ENCODE measurements at regions not wholly inside any gene's neighbourhood (a gene's known extent, or its start where the extent isn't known, plus 50 kb on each side); places are given as distances from the start of the nearest gene placed in this dataset.

- in situ Hi-C loops (cut with MboI): no loop called here
- intact Hi-C loops (cut with micrococcal nuclease; ENCODE audit: unreplicated experiment): no loop called here
- no peak for TF ChIP-seq SMAD1 (IDR thresholded peaks at IDR 0.05; ENCODE audit: low read depth, partially characterized antibody)
- no peak for TF ChIP-seq JUNB (IDR thresholded peaks at IDR 0.05)
- no peak for TF ChIP-seq RELA (IDR thresholded peaks at IDR 0.05; ENCODE audit: borderline replicate concordance, partially characterized antibody)
- TF ChIP-seq ZBTB11 (CRISPR knock-in tag; IDR thresholded peaks at IDR 0.05): no peak
- TF ChIP-seq NR2C2 (IDR thresholded peaks at IDR 0.05; ENCODE audit: borderline replicate concordance, control insufficient read depth, insufficient read length, low read depth): no peak
- TF ChIP-seq CTCF (IDR thresholded peaks at IDR 0.05 in 2 of 3, conservative IDR thresholded peaks at IDR 0.05 in 1 of 3; ENCODE audit: control insufficient read depth in 2 of 3, extremely low read depth in 1 of 3, insufficient read depth in 1 of 3, low read depth in 3 of 3, low read length in 3 of 3): peak in 1 of 3 experiments; percentile 19; a peak in 1 of 6 replicates
- TF ChIP-seq ZNF24 (IDR thresholded peaks at IDR 0.05): no peak
- no peak for TF ChIP-seq BCLAF1 (IDR thresholded peaks at IDR 0.05)
- no peak for TF ChIP-seq SKIL (IDR thresholded peaks at IDR 0.05; ENCODE audit: low read depth, poor library complexity, severe bottlenecking)
These were observed 164.6 kb upstream of the SLC16A7 start for GRCh38 chr12:59431266-59431665.

More at GRCh38 chr12:59431266-59431665, 164.6 kb upstream of the SLC16A7 start:
- Histone ChIP-seq H3K4me1 (ENCODE audit: control insufficient read depth, insufficient read depth, low read length) (no peaks in the 10 kb centered on the region), H4K20me1 (ENCODE audit: control insufficient read depth, insufficient read depth) (no peaks in the 10 kb centered on the region), H3K9ac (ENCODE audit: control insufficient read depth, insufficient read depth, low read length) (no peak overlapping the region), H2AFZ (ENCODE audit: control insufficient read depth, low read depth, low read length) (no peak overlapping the region), H3K27me3 (replicated peaks in 1 of 2; ENCODE audit: control insufficient read depth in 2 of 2, insufficient read depth in 2 of 2, low read length in 1 of 2) (no peaks in the 10 kb centered on the region), H3K9me3 (replicated peaks; ENCODE audit: control insufficient read depth, insufficient read depth, low read length) (no peaks in the 10 kb centered on the region), H3K27ac (ENCODE audit: control insufficient read depth, insufficient read depth) (no peak overlapping the region), H3K36me3 (ENCODE audit: control insufficient read depth in 2 of 2, insufficient read depth in 2 of 2, low read length in 1 of 2) (no peaks in the 10 kb centered on the region), H3K4me3 (no peak overlapping the region), H3K4me2 (ENCODE audit: control insufficient read depth, insufficient read depth) (no peak overlapping the region), H3K79me2 (ENCODE audit: control insufficient read depth, insufficient read depth, low read length) (no peaks in the 10 kb centered on the region)
- DNase-seq (ENCODE audit: low read depth, low spot score) (no peak), FAIRE-seq (no peak), ATAC-seq (no peak)
- 11% methylated on average over 4 of the region's 4 CpGs for WGBS (ENCODE audit: insufficient coverage, insufficient replicate concordance, low lambda C conversion rate, missing lambda C conversion rate)
- ChIA-PET SMC1A (ENCODE audit: uncharacterized antibody, unreplicated experiment) (no interaction called here), POLR2A (no interaction called here), RAD21 (ENCODE audit: unreplicated experiment) (no interaction called here), CTCF (no interaction called here)
- BruUV-seq (replicated peaks): no TSS peak

Measured in GM12878 (cell line).